PC-3 (cell line): ENCODE measurements at regions not wholly inside any gene's neighbourhood (a gene's known extent, or its start where the extent isn't known, plus 50 kb on each side); places are given as distances from the start of the nearest gene placed in this dataset.
A peak's percentile ranks its signal among the peaks of the same experiment; 100 is the strongest.

Experiments used
- ATAC-seq: fragments of 200-7000 bp; cut with Tn5 transposase; 2 replicates; pipeline ENCODE4 v1.9.1; 2020; ENCODE audit warnings: mild to moderate bottlenecking, moderate library complexity
- BruUV-seq: library from RNA; stranded (reverse); fragments of 400-500 nt; replicated peaks from 2 replicates; lab custom pipeline; 2021; lab: Mats Ljungman, UMichigan
- CTCF ChIA-PET: fragments of 300-600 bp; sonication (Branson Sonifier 250); formaldehyde crosslinking; loops from one replicate; lab custom pipeline; 2022; ENCODE audit warnings: antibody characterized with exemption; lab: Charles Lee
- POLR2A ChIA-PET: fragments of 300-600 bp; sonication (Branson Sonifier 250); formaldehyde crosslinking; loops from one replicate; lab custom pipeline; 2022; ENCODE audit warnings: antibody characterized with exemption; ENCODE audit not compliant: unreplicated experiment; lab: Charles Lee
- DNase-seq: peaks from one replicate; pipeline ENCODE4 v3.0.0-alpha.2; 2015
- H2AFZ ChIP-seq: fragments of 300-600 bp; sonication (generic); 2 replicates; pipeline ENCODE4 v1.6.0; 2016; ENCODE audit warnings: antibody characterized with exemption, low read length
- H3F3A ChIP-seq: fragments of 300-600 bp; sonication (generic); one replicate; pipeline ENCODE4 v1.6.0; 2017; ENCODE audit warnings: antibody characterized with exemption, low read length, control low read depth, mild to moderate bottlenecking; ENCODE audit not compliant: unreplicated experiment
- H3K27ac ChIP-seq: fragments of 300-600 bp; sonication (generic); 2 replicates; pipeline ENCODE4 v1.5.1; 2016; ENCODE audit warnings: mild to moderate bottlenecking, low read length
- H3K27me3 ChIP-seq: fragments of 300-600 bp; sonication (generic); 2 replicates; pipeline ENCODE4 v1.6.1; 2016; ENCODE audit warnings: low read length, mixed read lengths
- H3K36me3 ChIP-seq: fragments of 300-600 bp; sonication (generic); 2 replicates; pipeline ENCODE4 v1.6.1; 2016; ENCODE audit warnings: low read depth, mixed run types, low read length, mixed read lengths
- H3K4me1 ChIP-seq: fragments of 300-600 bp; sonication (generic); 2 replicates; pipeline ENCODE4 v1.5.1; 2016; ENCODE audit warnings: low read length; ENCODE audit not compliant: insufficient read depth
- H3K4me2 ChIP-seq: fragments of 300-600 bp; sonication (generic); 2 replicates; pipeline ENCODE4 v1.6.0; 2016; ENCODE audit warnings: low read length
- H3K4me3 ChIP-seq: fragments of 300-600 bp; sonication (generic); 2 replicates; pipeline ENCODE4 v1.5.1; 2016; ENCODE audit warnings: mild to moderate bottlenecking, low read length, mixed read lengths
- H3K79me2 ChIP-seq: fragments of 300-600 bp; sonication (generic); 2 replicates; pipeline ENCODE4 v1.6.1; 2017; ENCODE audit warnings: low read length, mixed read lengths
- H3K9ac ChIP-seq: fragments of 300-600 bp; sonication (generic); 2 replicates; pipeline ENCODE4 v1.6.0; 2016; ENCODE audit warnings: mild to moderate bottlenecking, low read length
- H3K9me2 ChIP-seq: fragments of 300-600 bp; sonication (generic); replicated peaks from 2 replicates; pipeline ENCODE4 v1.6.1; 2016; ENCODE audit warnings: mixed run types, low read length, mixed read lengths
- H3K9me3 ChIP-seq: fragments of 300-600 bp; sonication (generic); 2 replicates; pipeline ENCODE4 v1.6.1; 2016; ENCODE audit warnings: low read length, mixed read lengths
- H4K20me1 ChIP-seq: fragments of 300-600 bp; sonication (generic); 2 replicates; pipeline ENCODE4 v1.6.1; 2016; ENCODE audit warnings: low read length, mixed read lengths
- CTCF ChIP-seq: fragments of 300-600 bp; sonication (generic); conservative IDR thresholded peaks from 2 replicates; pipeline ENCODE4 v1.5.1; 2017; ENCODE audit warnings: antibody characterized with exemption, low read depth, mild to moderate bottlenecking, low read length
- EZH2 ChIP-seq: fragments of 300-600 bp; sonication (generic); IDR thresholded peaks from one replicate; pipeline ENCODE4 v1.6.1; 2017; ENCODE audit warnings: antibody characterized with exemption, mild to moderate bottlenecking, low read length; ENCODE audit not compliant: unreplicated experiment
- EZH2phosphoT487 ChIP-seq: fragments of 300-600 bp; sonication (generic); IDR thresholded peaks from 2 replicates; pipeline ENCODE4 v1.6.1; 2018; ENCODE audit warnings: mild to moderate bottlenecking, antibody characterized with exemption, low read length, borderline replicate concordance
- intact Hi-C: fragments of 100-400 bp; cut with micrococcal nuclease; formaldehyde crosslinking; loops from 2 replicates; pipeline ENCODE4 v1.9.0; 2023

DNA sequence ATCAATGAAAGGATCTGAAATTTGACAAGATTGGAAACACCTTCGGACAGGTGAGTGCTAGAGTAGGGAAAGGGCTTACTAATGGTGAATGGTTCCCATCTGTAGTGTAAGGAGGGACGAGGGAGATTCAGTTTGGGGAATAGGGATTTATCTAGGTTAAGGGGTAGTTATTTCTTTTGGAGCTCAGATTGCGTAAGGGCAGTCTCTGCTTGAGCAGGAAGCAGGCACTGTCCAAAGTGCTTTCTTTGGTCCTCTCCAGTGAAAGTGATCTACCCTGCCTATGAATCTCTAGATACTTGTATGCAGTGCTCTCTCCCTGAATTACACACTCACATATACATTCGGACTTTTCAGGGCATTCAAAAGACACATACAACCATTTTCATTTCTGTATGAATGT lies 272.9 kb upstream of the FIGN start:
- no peaks in the 10 kb centered on the region for H3K9me2 ChIP-seq

DNA sequence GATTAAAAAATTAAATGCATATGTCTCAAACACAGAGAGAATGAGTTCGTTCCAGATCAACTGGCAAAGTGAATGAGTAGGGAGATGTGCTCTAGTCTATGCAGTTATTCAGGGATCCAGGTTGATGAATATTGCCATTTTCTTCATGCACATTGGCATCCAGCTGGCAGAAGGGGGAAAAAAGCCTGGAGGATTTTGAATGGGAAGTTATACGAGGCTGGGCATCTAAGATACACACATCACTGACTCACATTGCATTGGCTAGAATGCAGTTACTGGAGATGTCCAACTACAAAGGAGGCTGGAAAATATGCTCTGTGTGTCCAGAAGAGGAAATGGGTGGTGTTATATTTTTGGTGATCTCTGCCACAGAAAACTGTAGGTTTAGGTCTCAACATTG lies 270.9 kb upstream of the FIGN start:
- CTCF ChIA-PET, result no interaction called here
- ATAC-seq (no peak), DNase-seq (no peak)
- H3K36me3 ChIP-seq, result no peaks in the 10 kb centered on the region
- no peak overlapping the region for H3K4me3 ChIP-seq
- no TSS peak for BruUV-seq
- no peaks in the 10 kb centered on the region for H3K9me3 ChIP-seq
- no peaks in the 10 kb centered on the region for H3K79me2 ChIP-seq
- no peaks in the 10 kb centered on the region for H3K9me2 ChIP-seq
- no peaks in the 10 kb centered on the region for H4K20me1 ChIP-seq
- no peaks in the 10 kb centered on the region for H3K4me1 ChIP-seq
- H3K9ac ChIP-seq, result no peak overlapping the region
- intact Hi-C loops, result no loop called here
- peaks cover 55% of the 10 kb centered on the region for H3K27me3 ChIP-seq
- H2AFZ ChIP-seq, result no peak overlapping the region
- POLR2A ChIA-PET, result no interaction called here
- H3K4me2 ChIP-seq, result no peak overlapping the region
- H3F3A ChIP-seq, result no peaks in the 10 kb centered on the region
- H3K27ac ChIP-seq, result no peak overlapping the region
- TF ChIP-seq EZH2 (no peak), EZH2phosphoT487 (no peak)

More for the DNA sequence above, 272.9 kb upstream of the FIGN start:
- no TSS peak for BruUV-seq
- DNase-seq (no peak), ATAC-seq (no peak)
- Histone ChIP-seq H3K4me3 (no peak overlapping the region), H3K36me3 (no peaks in the 10 kb centered on the region), H3K4me2 (no peak overlapping the region), H2AFZ (no peak overlapping the region), H3K27me3 (peaks cover 56% of the 10 kb centered on the region), H3K79me2 (no peaks in the 10 kb centered on the region), H4K20me1 (no peaks in the 10 kb centered on the region), H3K9me3 (no peaks in the 10 kb centered on the region), H3K4me1 (no peaks in the 10 kb centered on the region), H3K27ac (no peak overlapping the region), H3K9ac (no peak overlapping the region), H3F3A (no peaks in the 10 kb centered on the region)
- TF ChIP-seq CTCF (no peak), EZH2 (no peak), EZH2phosphoT487 (no peak)
- POLR2A ChIA-PET, result no interaction called here
- CTCF ChIA-PET, result no interaction called here
- intact Hi-C loops, result no loop called here

- ChIA-PET POLR2A (no interaction called here), CTCF (no interaction called here)
- Histone ChIP-seq H3K79me2 (no peaks in the 10 kb centered on the region), H3K4me3 (no peak overlapping the region), H3K9me2 (no peaks in the 10 kb centered on the region), H2AFZ (no peak overlapping the region), H4K20me1 (no peaks in the 10 kb centered on the region), H3K27me3 (peaks cover 56% of the 10 kb centered on the region), H3K27ac (no peak overlapping the region), H3K4me1 (no peaks in the 10 kb centered on the region), H3K9ac (no peak overlapping the region), H3K36me3 (no peaks in the 10 kb centered on the region), H3F3A (no peaks in the 10 kb centered on the region), H3K4me2 (no peak overlapping the region), H3K9me3 (no peaks in the 10 kb centered on the region)
- no peak for TF ChIP-seq CTCF
- no peak for TF ChIP-seq EZH2
- no peak for TF ChIP-seq EZH2phosphoT487
- DNase-seq (peak; percentile 7), ATAC-seq (no peak)
- no TSS peak for BruUV-seq
- intact Hi-C loops, result no loop called here
Observed at GRCh38 chr2:164000176-164000575, 264.4 kb upstream of the FIGN start.
